NOMO-1 treated with DMSO at 0.1 percent for 48 hours (cell line): ENCODE measurements at regions not wholly inside any gene's neighbourhood (a gene's known extent, or its start where the extent isn't known, plus 50 kb on each side); places are given as distances from the start of the nearest gene placed in this dataset.

Experiments
- DNase-seq: peaks from one replicate; lab custom pipeline; 2025; ENCODE audit not compliant: unreplicated experiment; lab: John Stamatoyannopoulos, UW

DNA sequence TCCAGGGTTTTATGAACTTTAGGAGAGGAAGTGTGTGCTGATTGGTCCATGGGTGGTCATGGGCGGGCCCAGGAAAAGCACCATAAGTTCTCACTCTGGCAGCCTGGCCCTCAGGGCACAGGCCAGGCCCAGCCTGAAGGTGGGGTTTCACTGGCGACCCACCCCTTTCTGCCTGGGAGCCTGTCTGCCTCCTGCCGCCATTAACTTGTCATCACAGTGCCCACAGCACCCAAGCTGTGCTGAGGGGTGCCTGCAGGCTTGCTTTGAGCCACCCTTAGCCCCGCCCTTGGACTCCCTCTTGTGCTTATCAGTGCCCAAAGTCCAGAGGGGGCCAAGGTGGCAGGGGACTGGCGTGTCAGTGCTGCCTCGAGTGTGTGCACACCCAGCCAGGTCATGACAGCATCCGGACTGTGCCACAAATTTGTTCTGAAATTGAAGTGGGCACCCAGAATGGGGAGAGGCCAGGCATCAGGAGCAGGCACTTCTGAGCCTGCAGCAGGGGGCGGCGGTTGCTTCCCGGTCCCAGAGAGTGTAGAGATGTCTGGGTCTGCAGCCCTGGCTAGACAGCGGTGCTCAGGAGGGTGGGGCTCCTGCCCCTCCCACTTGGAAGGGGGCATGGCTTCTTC lies 455.6 kb downstream of the TMA16 start:
- DNase-seq = no peak

DNA sequence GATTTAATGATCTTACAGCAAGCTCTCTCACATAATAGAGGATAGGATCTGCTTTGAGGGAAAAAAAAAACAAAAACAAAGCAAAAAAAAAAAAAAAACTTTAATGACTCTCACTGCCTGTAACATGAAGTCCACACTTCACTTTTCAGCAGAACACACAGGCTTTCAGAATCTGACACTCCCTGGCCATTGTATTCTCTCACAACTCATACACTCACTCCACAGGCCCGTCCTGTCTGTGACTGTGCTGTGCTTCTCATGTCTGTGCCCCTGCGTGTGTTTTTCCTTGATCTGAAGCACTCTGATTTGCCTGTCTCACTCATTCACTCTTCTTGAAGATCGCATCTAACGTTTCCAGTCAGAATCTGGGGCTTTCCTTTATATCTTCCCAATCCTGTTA lies 460.8 kb downstream of the TMA16 start:
- no peak for DNase-seq

DNA sequence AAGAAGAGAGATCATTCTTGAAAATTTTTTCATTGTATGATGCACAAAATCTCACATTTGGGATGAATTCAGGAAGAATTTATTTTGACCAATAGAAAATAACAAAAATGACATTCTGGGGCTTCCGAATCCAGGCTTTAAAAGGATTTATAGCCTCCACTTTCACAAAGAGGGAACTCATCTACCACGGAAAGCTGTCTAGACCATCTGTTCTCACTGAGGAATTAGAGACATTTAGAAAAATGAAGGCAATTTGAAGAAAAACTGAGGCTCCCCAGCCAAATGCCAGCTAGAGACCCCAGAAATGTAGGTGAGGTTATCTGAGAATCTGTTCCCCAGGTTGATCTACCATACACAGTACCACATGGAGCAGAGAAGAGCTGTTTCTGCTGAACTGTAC lies 464.3 kb downstream of the TMA16 start:
- no peak for DNase-seq

DNA sequence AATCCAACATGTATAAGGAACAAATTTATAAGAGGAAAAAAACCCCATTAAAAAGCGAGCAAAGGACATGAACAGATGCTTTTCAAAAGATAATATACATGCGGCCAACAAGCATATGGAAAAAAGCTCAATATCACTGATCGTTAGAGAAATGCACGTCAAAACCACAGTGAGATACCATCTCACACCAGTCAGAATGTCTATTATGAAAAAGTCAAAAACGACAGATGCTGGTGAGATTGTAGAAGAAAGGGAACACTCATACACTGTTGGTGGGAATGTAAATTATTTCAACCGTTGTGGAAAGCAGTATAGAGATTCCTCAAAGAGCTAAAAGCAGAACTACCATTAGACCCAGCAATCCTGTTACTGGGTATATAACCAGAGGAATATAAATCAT lies 465.4 kb downstream of the TMA16 start:
- DNase-seq = no peak

DNA sequence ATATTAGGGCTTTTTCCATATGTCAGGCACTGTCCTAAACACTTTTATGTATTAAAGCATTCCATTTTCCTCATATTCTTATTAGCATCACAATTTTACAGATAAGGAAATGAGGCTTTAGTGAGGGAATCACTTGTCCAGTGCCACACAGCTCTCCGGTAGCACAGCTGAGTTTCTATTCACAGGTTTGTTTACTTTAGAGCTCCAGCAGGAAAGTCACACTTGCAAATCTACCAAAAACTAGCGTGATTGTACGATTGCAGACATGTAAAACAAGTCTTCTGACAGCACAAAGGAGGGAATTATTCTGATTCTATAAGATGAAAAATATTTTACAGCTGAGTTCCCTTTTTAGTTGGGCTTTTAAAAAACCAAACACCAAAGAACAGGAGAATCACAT lies 472.1 kb downstream of the TMA16 start:
- no peak for DNase-seq

DNA sequence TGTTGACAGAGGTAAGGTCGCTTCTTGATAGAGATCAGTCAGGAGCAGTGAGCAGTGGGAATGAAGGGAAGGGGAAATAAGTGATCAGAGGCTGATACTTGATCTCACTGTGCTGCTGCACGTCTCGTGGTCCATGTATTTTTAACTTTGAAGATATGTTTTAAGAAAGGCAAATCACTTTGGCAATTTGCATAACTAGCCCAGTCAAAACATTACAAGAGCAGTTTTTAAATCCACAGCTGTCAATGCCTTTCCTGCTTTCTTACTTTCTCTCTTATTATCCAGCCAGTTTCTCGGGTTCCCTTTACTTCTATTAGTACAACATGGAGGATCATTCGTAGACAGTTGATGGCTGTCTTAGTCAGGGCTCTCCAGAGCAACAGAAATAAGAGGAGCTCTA lies 472.8 kb downstream of the TMA16 start:
- DNase-seq = no peak

DNA sequence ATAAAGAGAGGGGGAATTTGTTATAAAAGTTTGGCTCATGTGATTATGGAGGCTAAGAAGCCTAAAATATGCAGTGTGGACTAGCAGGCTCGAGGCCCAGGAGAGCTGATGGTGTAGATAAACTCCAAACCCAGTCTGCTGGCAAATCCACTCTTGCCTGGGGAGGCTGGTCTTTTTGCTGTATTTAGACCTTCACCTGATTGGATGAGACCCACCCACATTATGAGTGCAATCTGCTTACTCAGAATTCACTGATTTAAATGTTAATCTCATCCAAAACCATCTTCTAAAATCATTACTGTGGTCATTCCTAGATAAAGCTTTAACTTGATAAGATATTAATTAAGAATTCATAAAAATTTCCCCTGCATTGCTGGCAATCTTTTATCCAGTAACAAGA lies 473.2 kb downstream of the TMA16 start:
- DNase-seq = no peak

DNA sequence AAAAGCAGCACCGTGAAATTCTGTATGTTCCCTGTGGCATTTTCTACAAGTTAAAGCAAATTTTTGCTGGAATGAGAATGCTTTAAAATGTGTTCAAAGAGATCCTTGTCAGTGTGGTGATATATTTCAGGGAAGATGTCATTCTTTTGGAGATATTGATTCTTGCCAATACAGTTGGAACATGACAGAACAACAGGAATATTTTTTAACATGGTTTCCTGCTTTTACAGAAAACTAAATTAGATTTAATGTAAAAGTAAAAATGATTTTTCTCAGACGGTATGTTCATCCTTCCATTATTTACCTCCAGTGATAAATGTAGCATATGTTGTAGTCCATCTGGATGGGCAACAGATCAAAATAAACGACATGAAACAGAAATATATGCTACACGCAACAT lies 474.8 kb downstream of the TMA16 start:
- DNase-seq = no peak

DNA sequence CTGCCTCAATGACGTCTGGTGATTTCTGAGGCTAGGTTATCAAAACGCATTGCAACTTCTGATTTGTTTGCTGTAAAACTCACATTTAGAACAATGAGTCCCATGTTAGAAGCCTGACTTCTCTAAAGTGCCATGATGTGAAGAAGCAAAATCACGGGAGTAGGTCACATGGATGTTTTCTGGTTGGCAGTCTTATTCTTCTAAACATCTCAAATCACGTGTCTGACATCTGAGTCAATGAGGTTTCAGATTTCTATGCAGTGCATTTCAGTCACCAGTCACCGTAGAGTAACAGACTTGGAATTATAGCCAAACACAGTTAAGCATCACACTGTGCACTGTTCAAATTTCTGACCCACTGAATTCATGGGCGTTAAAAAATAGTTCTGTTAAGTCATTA lies 482.1 kb downstream of the TMA16 start:
- DNase-seq = no peak

DNA sequence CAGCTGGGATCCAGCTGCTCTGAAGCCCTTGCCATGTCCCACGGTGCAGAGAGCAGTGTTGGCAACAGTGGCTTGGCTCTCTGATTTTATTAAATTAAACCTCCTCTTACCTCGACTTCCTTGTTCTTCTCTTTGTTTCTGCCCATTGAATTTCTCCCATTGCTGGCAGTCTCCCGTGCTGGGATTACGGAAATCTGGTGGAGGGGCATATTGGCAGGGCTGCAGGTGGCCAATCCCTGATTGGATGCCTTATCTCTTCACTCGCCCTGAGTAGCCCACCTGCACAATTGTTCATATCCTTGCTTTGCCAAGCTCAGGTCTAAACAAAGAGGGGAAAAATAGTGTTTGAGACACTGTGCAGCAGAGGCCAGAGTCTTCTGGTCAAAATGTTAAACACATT lies 493.9 kb downstream of the TMA16 start:
- no peak for DNase-seq

DNA sequence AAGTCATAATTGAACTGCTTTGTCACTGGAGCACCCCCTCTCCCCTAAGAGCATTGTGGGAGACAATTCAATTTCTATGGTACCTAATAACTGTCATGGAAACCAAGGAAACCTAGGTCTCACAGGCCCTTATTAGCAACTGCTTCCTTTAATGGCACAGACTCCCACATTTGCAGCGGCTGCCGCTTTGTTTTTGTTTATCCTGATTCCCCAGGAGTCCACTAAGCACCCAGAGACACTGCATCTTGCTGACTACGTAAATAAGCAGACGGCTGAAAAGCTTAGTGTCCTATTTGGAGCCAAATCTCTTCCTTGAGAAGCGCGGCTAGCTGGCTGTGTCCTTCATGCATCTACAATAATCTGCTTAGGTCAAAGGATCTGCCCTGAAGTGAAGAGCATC lies 494.4 kb downstream of the TMA16 start:
- no peak for DNase-seq

DNA sequence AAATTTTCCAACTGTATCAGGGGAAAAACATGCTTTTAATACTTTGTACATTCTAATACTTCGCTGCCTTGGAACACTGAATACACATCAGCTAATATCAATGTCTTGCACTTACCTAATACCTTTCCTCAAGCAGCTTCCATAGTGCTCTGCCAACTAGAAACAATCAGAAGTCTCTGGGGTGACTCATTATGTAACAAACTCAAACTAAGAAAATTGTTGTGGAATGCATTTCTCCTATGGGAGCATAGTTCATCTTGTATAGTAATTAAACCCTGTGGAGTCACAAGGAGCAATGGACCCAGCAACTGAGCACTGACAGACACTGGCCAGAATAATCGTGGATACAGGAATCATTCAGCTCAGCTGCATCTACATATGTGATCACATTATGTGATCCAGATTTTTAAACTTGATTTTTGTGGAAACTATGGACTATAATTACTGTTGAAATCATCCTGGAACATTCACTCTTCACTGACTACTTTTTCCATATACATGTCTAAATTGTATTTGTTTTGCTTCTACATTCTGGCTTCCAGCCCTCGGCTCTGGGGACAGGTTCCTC lies 496.9 kb downstream of the TMA16 start:
- no peak for DNase-seq

DNA sequence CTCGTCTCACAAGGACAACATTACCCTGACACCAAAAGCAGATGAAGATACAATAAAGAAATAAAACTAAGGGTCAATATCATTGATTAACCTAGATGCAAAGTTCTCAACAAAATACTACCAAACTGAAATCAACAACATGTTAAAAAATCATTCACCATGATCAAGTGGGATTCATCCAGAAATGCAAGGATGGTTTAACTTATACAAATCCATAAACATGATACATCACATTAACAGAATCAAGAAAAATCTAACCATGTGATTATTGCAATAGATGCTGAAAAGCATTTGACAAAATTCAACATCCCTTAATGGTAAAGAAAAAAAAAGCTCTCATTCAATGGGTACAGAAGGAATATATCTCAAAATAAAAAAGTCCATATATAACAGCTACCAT lies 514.9 kb downstream of the TMA16 start:
- no peak for DNase-seq

DNA sequence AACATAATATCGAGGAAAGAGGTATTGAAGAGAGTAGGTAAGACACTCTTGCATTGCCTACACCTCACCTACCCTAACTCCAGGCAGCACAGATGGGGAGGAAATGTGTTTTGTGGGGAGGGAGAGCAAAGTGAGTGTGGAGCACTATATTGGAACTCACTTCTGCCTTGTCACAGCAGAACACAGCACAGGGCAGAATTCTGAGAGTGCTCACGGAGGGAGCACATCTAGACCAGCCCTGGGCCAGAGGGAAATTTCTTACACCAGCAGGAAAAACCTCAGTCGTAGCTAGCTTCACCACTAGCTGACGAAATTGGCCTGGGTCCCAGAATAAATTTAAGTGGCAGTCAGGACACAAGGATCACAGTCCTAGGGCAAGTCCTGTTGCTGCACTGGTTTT lies 517.3 kb downstream of the TMA16 start:
- DNase-seq = no peak

DNA sequence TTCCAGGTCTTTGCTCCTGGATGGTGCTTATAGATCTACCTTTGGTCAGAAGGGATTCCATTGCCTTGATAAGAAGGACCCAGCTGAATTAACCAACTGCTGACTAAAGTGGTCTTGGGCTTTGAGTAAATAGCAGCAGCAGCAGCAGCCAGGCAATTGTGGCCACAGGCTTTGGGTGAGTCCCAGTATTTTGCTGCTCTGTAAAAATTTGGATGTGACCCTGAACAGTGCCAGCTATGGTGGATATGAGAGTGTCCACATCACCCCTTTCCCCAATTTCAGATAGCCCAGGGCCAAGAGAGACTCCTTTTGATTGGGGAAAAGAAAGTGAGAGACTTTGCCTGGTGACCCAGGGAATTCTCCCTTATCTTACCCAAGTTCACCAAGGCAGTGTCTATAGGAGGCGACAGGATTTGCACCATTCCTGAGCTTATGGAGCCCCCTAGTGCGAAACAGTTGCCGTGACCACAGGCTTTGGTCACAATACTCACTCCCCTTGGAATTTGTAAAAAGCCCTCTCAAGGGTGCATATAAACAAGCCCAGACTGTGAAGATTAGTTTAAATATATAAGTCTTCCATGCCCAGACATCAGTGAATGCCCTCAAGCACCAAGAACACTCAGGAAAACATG lies 518.0 kb downstream of the TMA16 start:
- DNase-seq = no peak

DNA sequence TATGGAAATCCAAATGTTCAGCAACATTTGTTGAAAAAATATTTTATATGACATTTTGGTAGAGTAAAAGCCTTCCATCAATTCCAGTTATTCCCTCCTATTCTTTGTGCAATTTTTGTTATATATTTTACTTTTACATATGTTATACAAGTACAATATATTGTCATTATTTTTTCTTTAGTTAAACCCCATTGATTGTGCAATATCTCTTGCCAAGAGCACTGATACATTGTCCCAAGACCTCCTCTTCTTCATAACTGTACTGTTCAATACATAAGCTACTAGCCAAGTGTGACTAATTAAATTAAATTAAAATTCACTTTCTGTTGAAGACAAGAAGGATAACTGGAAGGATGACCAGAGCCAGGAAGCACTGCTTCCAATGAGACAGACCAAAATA lies 527.5 kb downstream of the TMA16 start:
- DNase-seq = no peak

DNA sequence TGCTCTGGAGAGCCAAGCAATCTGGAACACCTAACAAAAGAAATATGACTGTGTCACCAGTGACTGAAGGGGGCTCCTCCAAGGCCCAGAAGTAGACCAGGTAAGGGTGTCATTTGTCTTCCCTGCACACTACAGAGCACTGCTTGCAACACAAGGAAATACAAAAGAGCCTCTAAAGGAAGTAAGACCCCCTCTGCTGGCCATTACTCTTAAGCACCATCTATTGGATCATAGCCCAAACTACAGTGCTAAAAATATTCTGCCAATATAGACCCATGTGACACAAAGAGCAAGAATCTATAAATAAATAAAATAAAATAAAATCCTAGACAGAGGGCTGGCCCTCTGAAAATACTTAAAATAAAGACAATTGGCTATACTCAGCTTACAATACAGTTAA lies 528.7 kb downstream of the TMA16 start:
- no peak for DNase-seq

DNA sequence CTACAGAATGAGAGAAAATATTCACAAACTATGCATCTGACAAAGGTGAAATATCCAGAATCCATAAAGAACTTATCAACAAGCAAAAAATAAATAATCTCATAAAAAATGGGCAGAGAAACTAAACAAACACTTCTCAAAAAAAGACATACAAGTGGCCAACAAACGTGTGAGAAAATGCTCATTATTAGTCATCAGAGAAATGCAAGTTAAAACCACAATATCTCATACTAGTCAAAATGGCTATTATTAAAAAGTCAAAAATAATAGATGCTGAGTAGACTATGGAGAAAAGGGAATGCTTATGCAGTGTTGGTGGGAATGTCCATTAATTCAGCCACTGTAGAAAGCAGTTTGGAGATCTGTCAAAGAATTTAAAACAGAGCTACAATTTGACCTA lies 533.3 kb downstream of the TMA16 start:
- no peak for DNase-seq

DNA sequence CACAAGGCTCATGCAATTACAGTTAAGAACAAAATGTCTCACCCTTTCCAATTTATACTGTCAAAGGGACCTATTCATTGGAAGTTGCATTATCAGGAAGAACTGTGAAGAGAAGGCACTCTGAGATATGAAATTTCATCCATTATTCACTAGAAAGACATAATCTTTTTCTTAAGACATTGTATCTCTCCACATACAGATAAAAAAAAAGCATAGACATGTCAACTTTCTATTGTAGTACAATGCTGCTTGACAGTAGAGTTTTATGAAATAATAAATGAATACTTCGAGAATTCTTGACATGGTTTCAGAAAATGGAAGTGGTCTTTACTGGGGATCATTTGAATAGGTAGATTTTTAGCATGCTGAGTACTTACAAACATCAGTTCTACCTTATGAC lies 545.0 kb downstream of the TMA16 start:
- no peak for DNase-seq

DNA sequence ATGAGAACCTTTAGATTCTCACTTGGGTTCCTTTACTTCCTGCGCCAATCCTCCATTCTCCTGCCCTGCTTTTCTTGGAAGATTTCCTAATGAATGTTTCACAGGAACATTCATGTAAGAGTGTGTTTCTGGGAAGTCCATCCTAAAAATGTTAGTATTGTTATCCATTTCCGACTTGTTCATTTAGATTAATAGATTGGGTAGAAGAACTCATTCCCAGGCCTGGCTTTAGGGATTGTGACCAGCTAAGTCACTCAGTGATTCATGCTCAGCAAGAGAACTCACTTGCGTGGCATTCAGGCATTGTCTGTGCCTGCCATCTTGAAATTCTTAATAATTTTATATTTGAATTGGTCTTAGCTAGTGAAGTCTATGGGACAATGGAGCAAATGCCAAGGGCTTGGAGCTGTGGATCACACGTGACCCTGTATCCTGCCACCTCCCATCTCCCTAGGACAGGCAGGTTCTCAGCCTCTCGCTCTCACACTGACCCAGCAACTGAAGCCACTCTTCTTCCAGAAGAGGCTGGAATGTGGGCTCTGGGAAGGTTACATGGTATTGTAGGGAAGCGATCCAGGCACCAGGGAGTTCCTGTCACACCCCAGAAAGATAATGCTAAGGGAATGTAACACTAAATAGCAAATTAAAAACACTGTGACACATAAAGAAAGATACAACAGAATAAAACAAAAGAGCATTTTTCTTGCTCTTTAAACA lies 562.1 kb downstream of the TMA16 start:
- no peak for DNase-seq

DNA sequence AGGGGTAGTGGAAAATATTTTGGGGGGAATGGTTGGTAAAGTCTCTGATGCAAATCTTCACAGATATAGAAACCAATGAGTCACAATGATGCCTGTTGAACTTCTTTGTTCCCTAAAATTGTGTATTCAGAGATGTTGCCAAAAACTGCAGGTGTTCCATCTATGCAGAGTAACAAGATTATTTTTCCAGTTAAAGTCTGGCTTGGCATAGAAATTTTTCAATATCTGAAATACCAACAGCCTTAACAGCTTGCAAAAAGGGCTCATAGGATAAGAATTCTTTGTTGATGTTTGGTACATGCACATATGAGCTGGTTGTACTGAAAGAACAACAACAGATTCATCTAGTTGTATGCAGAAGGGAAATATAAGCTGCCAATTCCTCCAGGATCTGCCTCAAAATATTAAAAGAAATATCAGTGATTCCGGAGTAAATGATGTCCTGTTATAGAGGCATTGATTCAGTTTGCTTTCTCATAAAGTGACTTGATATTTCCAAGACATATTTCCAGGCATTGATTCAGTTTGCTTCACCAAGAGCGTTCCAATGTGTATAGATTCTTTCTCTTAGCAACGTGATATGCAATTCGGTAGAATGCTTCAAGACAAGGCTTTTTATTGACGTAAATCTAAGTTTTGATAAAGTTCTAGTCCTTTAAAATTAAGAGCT lies 564.4 kb downstream of the TMA16 start:
- no peak for DNase-seq

DNA sequence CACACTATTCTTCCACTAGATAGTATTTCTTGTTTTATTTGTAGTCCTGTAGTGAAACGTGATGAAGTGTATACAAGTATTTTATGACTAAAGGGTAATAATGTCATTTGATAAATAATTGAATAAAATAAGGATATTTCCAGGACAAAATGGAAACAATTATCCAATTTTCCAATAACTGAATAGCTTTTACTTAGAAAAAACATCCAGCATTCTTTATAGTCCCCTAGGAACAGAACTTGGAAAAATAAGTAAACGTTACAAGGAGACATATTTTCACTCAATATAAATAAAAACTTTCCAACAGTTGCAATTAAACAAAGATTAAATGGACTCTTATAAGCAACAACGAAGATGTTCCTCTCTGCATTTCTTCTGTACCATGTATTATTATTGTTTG lies 566.0 kb downstream of the TMA16 start:
- DNase-seq = no peak
